HepG2 (cell line): ENCODE measurements at regions not wholly inside any gene's neighbourhood (a gene's known extent, or its start where the extent isn't known, plus 50 kb on each side); places are given as distances from the start of the nearest gene placed in this dataset.

ENCODE experiments used
- ATAC-seq: fragments of 200-7000 bp; cut with Tn5 transposase; 3 replicates; pipeline ENCODE4 v1.9.1; 2020; ENCODE audit warnings: mild to moderate bottlenecking, moderate library complexity
- BruUV-seq: library from RNA; stranded (reverse); fragments of 400-500 nt; replicated peaks from 2 replicates; lab custom pipeline; 2021; lab: Mats Ljungman, UMichigan
- CTCF ChIA-PET: fragments of 300-600 bp; formaldehyde crosslinking; extraction: SDS; loops from one replicate; lab custom pipeline; 2021; ENCODE audit warnings: low total read pairs, inconsistent platforms, low intra/inter-chr PET ratio; lab: Yijun Ruan, JAX
- POLR2A ChIA-PET: fragments of 350-600 bp; sonication (Branson Sonifier 250); formaldehyde crosslinking; loops from one replicate; lab custom pipeline; 2020; ENCODE audit warnings: antibody characterized with exemption, inconsistent platforms; lab: Yijun Ruan, JAX
- DNase-seq: peaks from one replicate; pipeline ENCODE4 v3.0.0-alpha.2; 2015; ENCODE audit warnings: low spot score
- FAIRE-seq: peaks from 3 replicates; lab custom pipeline; 2011; peaks lifted over from hg19 to GRCh38; lab: Jason Lieb, UNC
- H2AFZ ChIP-seq: one replicate; pipeline ENCODE4 v1.6.1; 2011; ENCODE audit warnings: low read length, inconsistent platforms
- H3K27ac ChIP-seq: fragments of 300-600 bp; 3 replicates; pipeline ENCODE4 v1.8.0; 2011; ENCODE audit warnings: mixed run types, mild to moderate bottlenecking, mixed read lengths, low read length, inconsistent platforms; ENCODE audit not compliant: insufficient read depth; ENCODE audit errors: extremely low read length
- H3K27me3 ChIP-seq, 2 experiments: fragments of 200-600 bp in 1 of 2; 2 replicates in 1 of 2; 3 replicates in 1 of 2; pipeline versions ENCODE4 v1.6.0 to v1.8.0; 2011; ENCODE audit warnings: low read length in 2 of 2, mild to moderate bottlenecking in 2 of 2, moderate library complexity in 2 of 2, inconsistent platforms in 1 of 2; ENCODE audit not compliant: insufficient read depth in 2 of 2, control insufficient read depth in 1 of 2
- H3K36me3 ChIP-seq, 2 experiments: fragments of 200-600 bp in 1 of 2; replicated peaks in 1 of 2; 2 replicates in 1 of 2; 3 replicates in 1 of 2; pipeline versions ENCODE4 v1.5.1 to v1.8.0; 2011; ENCODE audit warnings: low read length in 2 of 2, inconsistent platforms in 1 of 2; ENCODE audit not compliant: insufficient read depth in 2 of 2, control insufficient read depth in 1 of 2
- H3K4me1 ChIP-seq: 2 replicates; pipeline ENCODE4 v1.5.1; 2012; ENCODE audit warnings: low read length, inconsistent platforms; ENCODE audit not compliant: insufficient read depth
- H3K4me2 ChIP-seq: 2 replicates; pipeline ENCODE4 v1.6.0; 2011; ENCODE audit warnings: low read depth, low read length, inconsistent platforms
- H3K4me3 ChIP-seq, 3 experiments: fragments of 200-600 bp in 1 of 3; sonication (generic), shearing (Covaris generic) in 1 of 3; replicated peaks in 1 of 3; 2 replicates each; pipeline ENCODE4 v1.5.1; 2011 to 2016; ENCODE audit warnings: low read length in 3 of 3, inconsistent platforms in 2 of 3, low read depth in 2 of 3, mild to moderate bottlenecking in 2 of 3, control low read depth in 1 of 3, mixed read lengths in 1 of 3; ENCODE audit not compliant: insufficient read depth in 1 of 3
- H3K79me2 ChIP-seq: one replicate; pipeline ENCODE4 v1.6.1; 2011; ENCODE audit warnings: low read length, inconsistent platforms; ENCODE audit not compliant: insufficient read depth
- H3K9ac ChIP-seq: 2 replicates; pipeline ENCODE4 v1.6.0; 2011; ENCODE audit warnings: mild to moderate bottlenecking, low read depth, low read length, inconsistent platforms; ENCODE audit not compliant: insufficient read depth
- H3K9me3 ChIP-seq: 2 replicates; pipeline ENCODE4 v1.5.1; 2012; ENCODE audit warnings: mild to moderate bottlenecking, low read length
- H4K20me1 ChIP-seq: 2 replicates; pipeline ENCODE4 v1.6.0; 2011; ENCODE audit warnings: inconsistent platforms, mild to moderate bottlenecking, low read length, moderate library complexity; ENCODE audit not compliant: insufficient read depth
- DPF2 ChIP-seq: sonication (generic); formaldehyde crosslinking; IDR thresholded peaks from 2 replicates; pipeline ENCODE4 v1.4.0; 2020; ENCODE audit warnings: mild to moderate bottlenecking, low read depth, missing genetic modification reagents, borderline replicate concordance
- EHMT2 ChIP-seq: fragments of 200-600 bp; sonication (generic); IDR thresholded peaks from 2 replicates; pipeline ENCODE4 v1.7.0; 2017; ENCODE audit warnings: antibody characterized with exemption, low read depth, low read length, borderline replicate concordance
- ETV6 ChIP-seq: sonication (generic); formaldehyde crosslinking; conservative IDR thresholded peaks from 2 replicates; pipeline ENCODE4 v1.4.0; 2020; ENCODE audit warnings: missing genetic modification reagents
- KLF16 ChIP-seq, 2 experiments: sonication (generic) in 1 of 2; formaldehyde crosslinking in 1 of 2; IDR thresholded peaks; 2 replicates each; pipeline versions ENCODE4 v1.6.1 to v1.8.0; 2016 to 2023; ENCODE audit warnings: missing genetic modification reagents in 2 of 2, missing compliant biosample characterization in 1 of 2
- MEIS1 ChIP-seq: sonication (generic); formaldehyde crosslinking; IDR thresholded peaks from 2 replicates; pipeline ENCODE4 v1.9.0; 2021; ENCODE audit warnings: mild to moderate bottlenecking, missing genetic modification reagents, moderate library complexity, borderline replicate concordance
- NCOA1 ChIP-seq: sonication (generic); formaldehyde crosslinking; IDR thresholded peaks from 2 replicates; pipeline ENCODE4 v1.9.0; 2021; ENCODE audit warnings: missing genetic modification reagents
- NFIC ChIP-seq: IDR thresholded peaks from 2 replicates; pipeline ENCODE4 v1.6.1; 2012; ENCODE audit warnings: mild to moderate bottlenecking, low read length, inconsistent platforms
- XRCC5 ChIP-seq: fragments of 200-400 bp; formaldehyde crosslinking; optimal IDR thresholded peaks from 2 replicates; pipeline ENCODE3; 2017; ENCODE audit warnings: mild to moderate bottlenecking, low read length
- WGBS: methylation state at CpG from one replicate; pipeline ENCODE4 v1.1.6; 2017; ENCODE audit warnings: low lambda C conversion rate; 5-methylcytosine and 5-hydroxymethylcytosine counted together
- in situ Hi-C: cut with HindIII; loops from 2 replicates; pipeline ENCODE4 v1.10.0; 2017; ENCODE audit warnings: low pct_unique_long_range_greater_than_20kb; ENCODE audit not compliant: extremely low pct_ligation_motif_present
- intact Hi-C: fragments of 100-400 bp; cut with micrococcal nuclease; formaldehyde crosslinking; loops from one replicate; pipeline ENCODE4 v1.10.0; 2022; ENCODE audit not compliant: unreplicated experiment
- TF ChIP-seq, protein P1 (sequence below): sonication (generic); formaldehyde crosslinking; IDR thresholded peaks from 2 replicates; pipeline ENCODE4 v1.8.1; 2023; ENCODE audit warnings: mild to moderate bottlenecking, missing genetic modification reagents
- TF ChIP-seq, protein P2 (sequence below): sonication (generic); formaldehyde crosslinking; IDR thresholded peaks from 2 replicates; pipeline ENCODE4 v1.8.0; 2022; ENCODE audit warnings: missing genetic modification reagents, mild to moderate bottlenecking, inconsistent platforms, borderline replicate concordance
- TF ChIP-seq, protein P3 (sequence below), 2 experiments: fragments of 450-650 bp in 1 of 2; sonication (generic) in 1 of 2; formaldehyde crosslinking in 1 of 2; IDR thresholded peaks; 2 replicates each; pipeline versions ENCODE4 v1.6.1 to v1.8.0; 2016 to 2022; ENCODE audit warnings: antibody characterized with exemption in 1 of 2, mild to moderate bottlenecking in 1 of 2, missing genetic modification reagents in 1 of 2
- TF ChIP-seq, protein P4 (sequence below): sonication (generic); formaldehyde crosslinking; IDR thresholded peaks from 2 replicates; pipeline ENCODE4 v1.4.0; 2020; ENCODE audit warnings: mild to moderate bottlenecking, low read depth, missing genetic modification reagents

DNA sequence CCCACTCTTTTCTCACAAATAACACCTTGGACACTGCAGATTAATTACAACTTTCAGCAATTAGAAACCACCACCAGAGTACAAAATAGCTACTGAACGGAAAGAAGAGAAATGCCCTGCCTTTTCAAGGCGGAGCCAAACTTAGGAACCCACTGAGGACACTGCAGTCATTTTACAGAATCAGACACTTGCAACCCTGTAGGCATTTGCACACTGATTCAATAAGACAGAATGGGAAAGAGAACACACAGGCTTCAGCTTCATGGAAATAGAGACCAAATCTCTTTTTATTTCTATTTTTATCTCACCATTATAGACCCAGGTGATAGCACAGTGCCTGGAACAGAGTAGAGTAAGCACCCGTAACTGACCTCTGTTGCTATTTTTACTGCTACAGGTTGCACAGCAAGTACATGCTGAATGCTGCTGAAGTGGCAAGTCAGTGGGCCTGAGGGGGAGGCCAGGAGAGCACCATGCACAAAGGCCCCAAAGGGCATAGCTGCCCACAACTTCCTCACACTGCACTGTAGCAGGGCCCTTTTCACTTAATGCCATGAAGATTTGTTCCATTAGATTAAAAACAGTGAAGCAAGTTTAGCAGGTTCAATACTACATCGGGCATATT is 50.7 kb upstream of the EDARADD start:
- no peak overlapping the region for H3K9ac ChIP-seq
- no peaks in the 10 kb centered on the region for H3K4me1 ChIP-seq
- FAIRE-seq, result no peak
- no peaks in the 10 kb centered on the region for H3K79me2 ChIP-seq
- no peak for ATAC-seq
- no peaks in the 10 kb centered on the region for H3K27me3 ChIP-seq
- H3K4me2 ChIP-seq, result no peak overlapping the region
- ChIA-PET POLR2A (no interaction called here), CTCF (no interaction called here)
- in situ Hi-C loops, result no loop called here
- 54% methylated on average over 4 of the region's 4 CpGs for WGBS
- no peak for DNase-seq
- H3K4me3 ChIP-seq, result no peak overlapping the region
- BruUV-seq, result no TSS peak
- H3K36me3 ChIP-seq, result no peaks in the 10 kb centered on the region
- no peaks in the 10 kb centered on the region for H3K9me3 ChIP-seq
- no peaks in the 10 kb centered on the region for H4K20me1 ChIP-seq
- intact Hi-C loops, result no loop called here
- no peak overlapping the region for H3K27ac ChIP-seq
- H2AFZ ChIP-seq, result no peak overlapping the region
- TF ChIP-seq MEIS1, result no peak
- no peak for TF ChIP-seq DPF2
- TF ChIP-seq XRCC5, result no peak
- TF ChIP-seq, protein P1, sequence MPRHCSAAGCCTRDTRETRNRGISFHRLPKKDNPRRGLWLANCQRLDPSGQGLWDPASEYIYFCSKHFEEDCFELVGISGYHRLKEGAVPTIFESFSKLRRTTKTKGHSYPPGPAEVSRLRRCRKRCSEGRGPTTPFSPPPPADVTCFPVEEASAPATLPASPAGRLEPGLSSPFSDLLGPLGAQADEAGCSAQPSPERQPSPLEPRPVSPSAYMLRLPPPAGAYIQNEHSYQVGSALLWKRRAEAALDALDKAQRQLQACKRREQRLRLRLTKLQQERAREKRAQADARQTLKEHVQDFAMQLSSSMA (CRISPR knock-in tag), result no peak
- TF ChIP-seq, protein P2, sequence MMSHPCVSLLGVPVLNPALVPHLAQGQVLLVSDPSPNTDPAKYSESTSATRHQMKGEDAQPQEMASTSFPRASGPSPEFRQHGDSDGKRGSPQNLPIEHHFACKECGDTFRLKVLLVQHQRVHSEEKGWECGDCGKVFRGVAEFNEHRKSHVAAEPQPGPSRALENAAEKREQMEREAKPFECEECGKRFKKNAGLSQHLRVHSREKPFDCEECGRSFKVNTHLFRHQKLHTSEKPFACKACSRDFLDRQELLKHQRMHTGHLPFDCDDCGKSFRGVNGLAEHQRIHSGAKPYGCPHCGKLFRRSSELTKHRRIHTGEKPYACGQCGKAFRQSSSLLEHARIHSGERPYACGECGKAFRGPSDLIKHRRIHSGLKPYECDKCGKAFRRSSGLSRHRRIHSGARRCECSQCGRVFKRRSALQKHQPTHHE, result no peak
- TF ChIP-seq ETV6 (CRISPR knock-in tag), result no peak
- no peak for TF ChIP-seq EHMT2
- TF ChIP-seq NFIC, result no peak
- TF ChIP-seq, protein P3, sequence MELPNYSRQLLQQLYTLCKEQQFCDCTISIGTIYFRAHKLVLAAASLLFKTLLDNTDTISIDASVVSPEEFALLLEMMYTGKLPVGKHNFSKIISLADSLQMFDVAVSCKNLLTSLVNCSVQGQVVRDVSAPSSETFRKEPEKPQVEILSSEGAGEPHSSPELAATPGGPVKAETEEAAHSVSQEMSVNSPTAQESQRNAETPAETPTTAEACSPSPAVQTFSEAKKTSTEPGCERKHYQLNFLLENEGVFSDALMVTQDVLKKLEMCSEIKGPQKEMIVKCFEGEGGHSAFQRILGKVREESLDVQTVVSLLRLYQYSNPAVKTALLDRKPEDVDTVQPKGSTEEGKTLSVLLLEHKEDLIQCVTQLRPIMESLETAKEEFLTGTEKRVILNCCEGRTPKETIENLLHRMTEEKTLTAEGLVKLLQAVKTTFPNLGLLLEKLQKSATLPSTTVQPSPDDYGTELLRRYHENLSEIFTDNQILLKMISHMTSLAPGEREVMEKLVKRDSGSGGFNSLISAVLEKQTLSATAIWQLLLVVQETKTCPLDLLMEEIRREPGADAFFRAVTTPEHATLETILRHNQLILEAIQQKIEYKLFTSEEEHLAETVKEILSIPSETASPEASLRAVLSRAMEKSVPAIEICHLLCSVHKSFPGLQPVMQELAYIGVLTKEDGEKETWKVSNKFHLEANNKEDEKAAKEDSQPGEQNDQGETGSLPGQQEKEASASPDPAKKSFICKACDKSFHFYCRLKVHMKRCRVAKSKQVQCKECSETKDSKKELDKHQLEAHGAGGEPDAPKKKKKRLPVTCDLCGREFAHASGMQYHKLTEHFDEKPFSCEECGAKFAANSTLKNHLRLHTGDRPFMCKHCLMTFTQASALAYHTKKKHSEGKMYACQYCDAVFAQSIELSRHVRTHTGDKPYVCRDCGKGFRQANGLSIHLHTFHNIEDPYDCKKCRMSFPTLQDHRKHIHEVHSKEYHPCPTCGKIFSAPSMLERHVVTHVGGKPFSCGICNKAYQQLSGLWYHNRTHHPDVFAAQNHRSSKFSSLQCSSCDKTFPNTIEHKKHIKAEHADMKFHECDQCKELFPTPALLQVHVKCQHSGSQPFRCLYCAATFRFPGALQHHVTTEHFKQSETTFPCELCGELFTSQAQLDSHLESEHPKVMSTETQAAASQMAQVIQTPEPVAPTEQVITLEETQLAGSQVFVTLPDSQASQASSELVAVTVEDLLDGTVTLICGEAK (IDR thresholded peaks at IDR 0.05), result no peak
- TF ChIP-seq, protein P3 (CRISPR knock-in tag; IDR thresholded peaks at IDR 0.05), result no peak
- TF ChIP-seq, protein P4, sequence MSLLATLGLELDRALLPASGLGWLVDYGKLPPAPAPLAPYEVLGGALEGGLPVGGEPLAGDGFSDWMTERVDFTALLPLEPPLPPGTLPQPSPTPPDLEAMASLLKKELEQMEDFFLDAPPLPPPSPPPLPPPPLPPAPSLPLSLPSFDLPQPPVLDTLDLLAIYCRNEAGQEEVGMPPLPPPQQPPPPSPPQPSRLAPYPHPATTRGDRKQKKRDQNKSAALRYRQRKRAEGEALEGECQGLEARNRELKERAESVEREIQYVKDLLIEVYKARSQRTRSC (CRISPR knock-in tag), result no peak
- no peak for TF ChIP-seq KLF16 (CRISPR knock-in tag; IDR thresholded peaks at IDR 0.05)
- TF ChIP-seq NCOA1 (CRISPR knock-in tag), result no peak
